Upper lobe of right lung (tissue), 1 donor: ENCODE measurements at regions not wholly inside any gene's neighbourhood (a gene's known extent, or its start where the extent isn't known, plus 50 kb on each side); places are given as distances from the start of the nearest gene placed in this dataset.
A peak's percentile ranks its signal among the peaks of the same experiment; 100 is the strongest.

Experiments used
- ATAC-seq: fragments of 200-7000 bp; cut with Tn5 transposase; one replicate; pipeline ENCODE4 v1.9.1; 2020; ENCODE audit warnings: mild to moderate bottlenecking, moderate library complexity
- DNase-seq: peaks from one replicate; pipeline ENCODE4 v3.0.0-alpha.2; 2020
- H3K27ac ChIP-seq: fragments of 200-600 bp; one replicate; pipeline ENCODE4 v1.8.0; 2022
- H3K27me3 ChIP-seq: fragments of 200-600 bp; one replicate; pipeline ENCODE4 v1.8.0; 2022; ENCODE audit warnings: mild to moderate bottlenecking
- H3K36me3 ChIP-seq: fragments of 200-600 bp; one replicate; pipeline ENCODE4 v1.8.0; 2022
- H3K4me1 ChIP-seq: fragments of 200-600 bp; one replicate; pipeline ENCODE4 v1.8.0; 2022
- H3K4me3 ChIP-seq: fragments of 200-600 bp; one replicate; pipeline ENCODE4 v1.8.0; 2022; ENCODE audit warnings: mild to moderate bottlenecking
- H3K9me3 ChIP-seq: fragments of 200-600 bp; one replicate; pipeline ENCODE4 v1.8.0; 2022
- CTCF ChIP-seq: fragments of 200-600 bp; IDR thresholded peaks from one replicate; pipeline ENCODE4 v1.8.0; 2022; ENCODE audit warnings: antibody characterized with exemption
- intact Hi-C: fragments of 100-400 bp; cut with DNase I; formaldehyde crosslinking; loops from one replicate; pipeline ENCODE4 v1.11.0; 2022
- donor health status: DM: no; HTN: yes; CAD: no; lungs with severe emphysema.

GRCh38 chr10:71067098-71067740, 145.2 kb upstream of the UNC5B start:
- Histone ChIP-seq H3K9me3 (no peaks in the 10 kb centered on the region), H3K27me3 (no peaks in the 10 kb centered on the region), H3K4me3 (no peak overlapping the region), H3K36me3 (no peaks in the 10 kb centered on the region), H3K4me1 (no peaks in the 10 kb centered on the region), H3K27ac (no peak overlapping the region)
- intact Hi-C loops, result no loop called here
- TF ChIP-seq CTCF, result no peak
- DNase-seq (no peak), ATAC-seq (peak; percentile 20)

DNA sequence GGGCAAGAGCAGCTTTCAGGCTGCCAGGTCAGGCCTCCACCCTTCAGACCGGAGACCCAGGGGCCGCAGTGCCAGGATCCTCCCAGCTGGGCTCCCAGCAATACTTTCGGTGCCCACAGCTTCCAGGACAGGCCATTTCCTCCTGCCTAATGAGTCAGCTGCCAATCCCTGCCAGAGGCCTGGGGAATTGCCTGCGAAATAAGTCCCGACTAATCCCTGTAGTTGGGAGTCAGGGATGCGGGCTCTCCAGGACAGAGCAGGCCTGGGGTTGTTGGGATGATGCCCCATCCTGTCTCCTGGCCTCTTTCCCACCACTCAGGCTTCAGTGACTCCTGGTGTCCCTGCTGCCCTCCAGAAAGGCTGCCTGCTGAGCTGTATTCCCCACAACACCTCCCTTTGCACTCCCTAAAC, 143.5 kb upstream of the UNC5B start:
- Histone ChIP-seq H3K27me3 (no peaks in the 10 kb centered on the region), H3K27ac (no peak overlapping the region), H3K4me3 (no peak overlapping the region), H3K36me3 (no peaks in the 10 kb centered on the region), H3K4me1 (no peaks in the 10 kb centered on the region), H3K9me3 (no peaks in the 10 kb centered on the region)
- TF ChIP-seq CTCF, result no peak
- ATAC-seq (no peak), DNase-seq (no peak)
- intact Hi-C loops, result no loop called here

DNA sequence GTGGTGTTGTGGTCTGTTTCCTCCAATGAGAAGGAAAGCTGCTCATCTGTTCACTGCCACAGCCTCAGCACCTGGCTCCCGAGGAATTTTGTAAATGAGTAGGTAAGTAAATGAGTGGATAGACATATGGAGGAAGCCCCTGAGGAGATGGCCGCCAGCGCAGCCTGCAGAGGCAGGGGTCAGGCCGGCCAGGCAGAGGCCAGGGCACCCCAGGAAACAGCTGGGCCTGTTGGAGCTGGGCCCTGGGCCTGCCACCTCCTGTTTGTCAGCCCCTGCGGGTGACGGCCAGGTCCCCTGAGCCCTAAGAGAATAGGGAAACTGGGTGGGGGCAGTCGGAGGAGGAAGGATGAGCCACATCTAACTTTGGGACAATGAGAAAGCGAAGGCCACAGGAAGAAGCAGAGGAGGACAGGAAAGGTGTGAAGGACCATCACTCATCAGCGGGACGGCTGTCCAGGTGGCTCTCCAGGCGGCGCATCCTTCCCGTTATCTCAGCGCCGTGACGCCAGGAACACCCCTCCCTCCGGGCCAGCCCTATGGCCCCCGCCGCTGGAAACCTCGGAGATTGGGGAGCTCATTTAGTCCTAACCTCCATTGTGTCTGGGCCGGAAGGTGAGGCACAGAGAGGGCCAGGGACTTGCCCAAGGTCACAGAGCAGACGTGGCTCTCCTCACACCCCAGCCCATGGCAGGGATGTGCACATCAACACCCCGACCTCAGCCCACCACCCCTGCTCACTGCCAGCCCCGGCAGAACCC, 142.3 kb upstream of the UNC5B start:
- H3K36me3 ChIP-seq, result no peaks in the 10 kb centered on the region
- H3K9me3 ChIP-seq, result no peaks in the 10 kb centered on the region
- no peak overlapping the region for H3K27ac ChIP-seq
- ATAC-seq (no peak), DNase-seq (no peak)
- H3K4me3 ChIP-seq, result no peak overlapping the region
- no peaks in the 10 kb centered on the region for H3K27me3 ChIP-seq
- intact Hi-C loops, result no loop called here
- no peak for TF ChIP-seq CTCF
- H3K4me1 ChIP-seq, result no peaks in the 10 kb centered on the region

GRCh38 chr10:71070741-71071140, 141.6 kb upstream of the UNC5B start:
- intact Hi-C loops, result no loop called here
- no peak overlapping the region for H3K27ac ChIP-seq

GRCh38 chr10:71072131-71072822, 140.1 kb upstream of the UNC5B start:
- Histone ChIP-seq H3K27ac (no peak overlapping the region), H3K4me3 (no peak overlapping the region), H3K4me1 (no peaks in the 10 kb centered on the region), H3K27me3 (no peaks in the 10 kb centered on the region), H3K9me3 (no peaks in the 10 kb centered on the region), H3K36me3 (no peaks in the 10 kb centered on the region)
- intact Hi-C loops, result no loop called here
- no peak for ATAC-seq
- no peak for TF ChIP-seq CTCF
- no peak for DNase-seq

More at GRCh38 chr10:71070741-71071140, 141.6 kb upstream of the UNC5B start:
- Histone ChIP-seq H3K36me3 (no peaks in the 10 kb centered on the region), H3K27me3 (no peaks in the 10 kb centered on the region), H3K4me1 (no peaks in the 10 kb centered on the region), H3K4me3 (no peak overlapping the region), H3K9me3 (no peaks in the 10 kb centered on the region)
- ATAC-seq (no peak), DNase-seq (no peak)
- TF ChIP-seq CTCF, result no peak
